Gastrocnemius medialis (tissue), 4 donors: ENCODE measurements at regions not wholly inside any gene's neighbourhood (a gene's known extent, or its start where the extent isn't known, plus 50 kb on each side); places are given as distances from the start of the nearest gene placed in this dataset.
A peak's percentile ranks its signal among the peaks of the same experiment; 100 is the strongest.

Experiments
- ATAC-seq, 2 donors: fragments of 150-250 bp; one replicate each; pipeline ENCODE4 v1.9.1; 2016
- DNase-seq, 2 donors: peaks; one replicate each; pipeline ENCODE4 v3.0.0-alpha.2; 2019
- H3K27ac ChIP-seq, 4 donors: fragments of 200-600 bp; sonication (generic); 1 replicate in 1 of 4; 2 replicates in 3 of 4; pipeline ENCODE4 v1.5.1; 2016 to 2018; ENCODE audit warnings: mild to moderate bottlenecking in 2 of 4, moderate library complexity in 1 of 4
- H3K27me3 ChIP-seq, 3 donors: fragments of 200-600 bp; sonication (generic) in 2 of 3; 1 replicate in 1 of 3; 2 replicates in 2 of 3; pipeline versions ENCODE4 v1.5.1 to v1.6.0; 2016 to 2019; ENCODE audit warnings: mild to moderate bottlenecking in 1 of 3, moderate library complexity in 1 of 3
- H3K36me3 ChIP-seq, 2 donors: fragments of 200-600 bp; sonication (generic) in 1 of 2; one replicate each; pipeline ENCODE4 v1.5.1; 2017 to 2018
- H3K4me1 ChIP-seq, 2 donors: fragments of 200-600 bp; sonication (generic) in 1 of 2; one replicate each; pipeline ENCODE4 v1.5.1; 2016 to 2017; ENCODE audit warnings: mild to moderate bottlenecking in 2 of 2
- H3K4me3 ChIP-seq, 4 donors: fragments of 200-600 bp; sonication (generic) in 3 of 4; 1 replicate in 1 of 4; 2 replicates in 3 of 4; pipeline ENCODE4 v1.5.1; 2016 to 2019; ENCODE audit warnings: mild to moderate bottlenecking in 2 of 4
- H3K9me3 ChIP-seq, 3 donors: fragments of 200-600 bp; sonication (generic) in 2 of 3; 1 replicate in 1 of 3; 2 replicates in 2 of 3; pipeline ENCODE4 v1.5.1; 2016 to 2019
- POLR2A ChIP-seq, 2 donors: fragments of 450-650 bp; IDR thresholded peaks; one replicate each; pipeline ENCODE4 v1.6.1; 2017; ENCODE audit warnings: antibody characterized with exemption in 2 of 2, mild to moderate bottlenecking in 2 of 2, moderate library complexity in 2 of 2
- in situ Hi-C, 4 donors: fragments of 200-750 bp; cut with MboI; loops; one replicate each; pipeline versions ENCODE4 v1.15.0 to v1.8.0; 2017; ENCODE audit warnings: low sequenced_read_pairs in 4 of 4
- intact Hi-C: fragments of 100-400 bp; cut with DNase I; formaldehyde crosslinking; loops from one replicate; pipeline ENCODE4 v1.15.1; 2023; ENCODE audit warnings: low total_unique reads
- TF ChIP-seq, protein P1 (sequence below), 5 experiments: fragments of 450-650 bp in 3 of 5; fragments of 200-600 bp in 2 of 5; sonication (generic) in 2 of 5; IDR thresholded peaks in 4 of 5; conservative IDR thresholded peaks in 1 of 5; 1 replicate in 4 of 5; 2 replicates in 1 of 5; pipeline ENCODE4 v1.5.1; 2016 to 2019; ENCODE audit warnings: antibody characterized with exemption in 5 of 5, mild to moderate bottlenecking in 3 of 5, moderate library complexity in 3 of 5

DNA sequence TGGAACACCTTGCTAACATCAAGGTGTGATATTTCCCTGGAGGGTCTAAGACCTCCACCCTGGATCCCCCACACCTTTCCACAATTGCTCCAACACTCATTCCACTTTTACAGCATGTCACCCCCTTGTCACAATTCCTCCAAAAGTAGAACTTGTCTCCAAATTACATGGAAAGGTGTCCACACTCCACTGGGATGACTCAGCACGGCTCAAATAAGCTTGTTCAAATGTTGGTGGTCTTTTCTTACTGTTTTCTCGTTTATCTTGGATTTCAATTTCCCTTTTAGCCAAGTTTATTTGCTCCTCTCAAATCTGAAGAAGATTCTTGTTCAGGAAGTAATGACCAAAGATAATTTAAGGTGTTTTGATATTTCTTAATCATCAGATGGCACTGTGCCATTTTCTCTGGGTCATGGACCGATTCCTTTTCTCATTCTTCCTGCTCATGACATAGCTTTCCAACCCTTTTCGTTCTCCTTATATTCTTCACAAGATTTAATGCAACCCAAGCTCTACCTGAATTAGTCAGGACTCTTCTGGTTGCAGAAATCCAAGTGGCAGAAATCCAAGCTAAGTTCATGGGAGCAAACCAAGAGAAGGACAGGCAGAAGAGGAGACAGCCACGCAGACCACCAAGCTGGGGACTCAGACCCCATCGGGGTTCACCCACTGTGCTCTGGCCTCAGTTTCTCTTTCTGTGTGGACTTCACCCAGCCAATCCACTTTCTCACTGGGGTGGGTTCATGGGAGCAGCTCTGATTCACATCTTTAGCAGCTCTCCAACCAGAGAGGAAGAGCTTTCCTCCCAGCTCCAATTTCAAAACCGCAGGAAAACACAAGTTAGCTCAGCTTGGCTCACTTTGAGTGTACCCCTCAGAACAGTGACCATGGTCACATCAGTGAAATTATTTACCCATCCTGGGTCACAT is 110.5 kb upstream of the CDYL start:
- H3K27me3 ChIP-seq: no peaks in the 10 kb centered on the region
- peaks cover 10 to 11% of the 10 kb centered on the region in 2 donors for H3K4me1 ChIP-seq
- intact Hi-C loops (no loop called here), in situ Hi-C loops (no loop called here)
- H3K9me3 ChIP-seq: no peaks in the 10 kb centered on the region
- H3K4me3 ChIP-seq: no peak overlapping the region
- ATAC-seq (no peak), DNase-seq (no peak)
- H3K27ac ChIP-seq: no peak overlapping the region
- no peaks in the 10 kb centered on the region for H3K36me3 ChIP-seq
- no peak for TF ChIP-seq POLR2A (IDR thresholded peaks at IDR 0.05)
- TF ChIP-seq, protein P1, sequence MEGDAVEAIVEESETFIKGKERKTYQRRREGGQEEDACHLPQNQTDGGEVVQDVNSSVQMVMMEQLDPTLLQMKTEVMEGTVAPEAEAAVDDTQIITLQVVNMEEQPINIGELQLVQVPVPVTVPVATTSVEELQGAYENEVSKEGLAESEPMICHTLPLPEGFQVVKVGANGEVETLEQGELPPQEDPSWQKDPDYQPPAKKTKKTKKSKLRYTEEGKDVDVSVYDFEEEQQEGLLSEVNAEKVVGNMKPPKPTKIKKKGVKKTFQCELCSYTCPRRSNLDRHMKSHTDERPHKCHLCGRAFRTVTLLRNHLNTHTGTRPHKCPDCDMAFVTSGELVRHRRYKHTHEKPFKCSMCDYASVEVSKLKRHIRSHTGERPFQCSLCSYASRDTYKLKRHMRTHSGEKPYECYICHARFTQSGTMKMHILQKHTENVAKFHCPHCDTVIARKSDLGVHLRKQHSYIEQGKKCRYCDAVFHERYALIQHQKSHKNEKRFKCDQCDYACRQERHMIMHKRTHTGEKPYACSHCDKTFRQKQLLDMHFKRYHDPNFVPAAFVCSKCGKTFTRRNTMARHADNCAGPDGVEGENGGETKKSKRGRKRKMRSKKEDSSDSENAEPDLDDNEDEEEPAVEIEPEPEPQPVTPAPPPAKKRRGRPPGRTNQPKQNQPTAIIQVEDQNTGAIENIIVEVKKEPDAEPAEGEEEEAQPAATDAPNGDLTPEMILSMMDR (IDR thresholded peaks at IDR 0.05 in 4 of 5, conservative IDR thresholded peaks at IDR 0.05 in 1 of 5): no peak

DNA sequence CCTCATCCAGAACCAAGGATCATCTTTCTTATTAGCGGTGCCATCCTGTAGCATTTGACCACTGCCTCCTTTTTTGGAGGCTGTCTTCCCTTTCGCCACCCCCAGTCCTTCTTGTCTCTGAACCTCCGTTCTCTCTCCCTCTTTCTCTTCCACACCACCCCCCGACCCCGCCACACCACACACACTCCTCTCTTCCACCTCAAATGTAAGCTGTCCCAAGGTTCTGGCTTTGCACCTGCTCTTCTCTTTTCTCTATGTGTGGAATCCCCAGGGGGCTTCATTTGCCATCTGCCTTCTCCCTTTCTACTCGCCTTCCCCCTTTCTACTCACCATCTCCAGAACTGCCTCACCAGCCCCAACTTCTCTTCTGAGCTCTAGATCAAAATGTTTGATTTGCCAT is 111.3 kb upstream of the CDYL start:
- H3K9me3 ChIP-seq: no peaks in the 10 kb centered on the region
- in situ Hi-C loops (no loop called here), intact Hi-C loops (loop anchor here (1.0 to 5.0 kb wide), 2 partner anchors 263 to 311 kb away; no protein-coding TSS in a partner anchor)
- ATAC-seq (no peak), DNase-seq (no peak)
- H3K27me3 ChIP-seq: no peaks in the 10 kb centered on the region
- TF ChIP-seq, protein P1 (IDR thresholded peaks at IDR 0.05 in 4 of 5, conservative IDR thresholded peaks at IDR 0.05 in 1 of 5): no peak
- no peak for TF ChIP-seq POLR2A (IDR thresholded peaks at IDR 0.05)
- no peak overlapping the region for H3K4me3 ChIP-seq
- H3K27ac ChIP-seq: peak overlapping the region in 1 of 4 donors; percentile 59
- H3K4me1 ChIP-seq: peaks cover 10 to 13% of the 10 kb centered on the region in 2 donors
- no peaks in the 10 kb centered on the region for H3K36me3 ChIP-seq

DNA sequence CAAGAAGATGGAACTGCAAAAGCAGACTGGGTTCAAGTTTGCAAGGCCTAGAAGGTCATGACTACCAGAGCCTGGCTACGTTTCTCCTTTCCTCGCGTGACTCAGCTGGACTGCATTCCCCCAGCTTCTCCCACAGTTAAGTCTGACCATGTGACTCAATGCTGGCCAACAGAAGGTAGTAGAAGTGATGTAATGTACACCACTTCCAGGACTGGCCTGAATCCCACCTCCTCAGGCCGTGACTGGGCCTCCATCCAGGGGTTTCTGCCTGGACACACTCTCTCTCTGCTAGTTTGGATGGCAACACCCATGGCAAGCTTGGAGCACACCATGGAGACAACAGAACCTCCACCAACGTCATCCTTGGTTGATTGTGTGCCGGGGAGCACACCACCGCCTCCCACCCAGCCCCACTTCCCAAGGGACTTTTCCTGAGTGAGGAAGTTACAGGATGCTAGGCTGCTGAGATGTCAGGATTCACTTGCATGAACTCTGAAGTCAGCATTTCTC is 112.0 kb upstream of the CDYL start:
- DNase-seq (peak; percentile 76 to 86), ATAC-seq (peak; percentile 88 to 97)
- Histone ChIP-seq H3K9me3 (no peaks in the 10 kb centered on the region), H3K27me3 (no peaks in the 10 kb centered on the region), H3K27ac (peak overlapping the region; percentile 58 to 64 (median 60)), H3K4me1 (peaks cover 10 to 13% of the 10 kb centered on the region in 2 donors), H3K4me3 (no peak overlapping the region), H3K36me3 (no peaks in the 10 kb centered on the region)
- in situ Hi-C loops: no loop called here
- no peak for TF ChIP-seq POLR2A (IDR thresholded peaks at IDR 0.05)
- TF ChIP-seq, protein P1 (IDR thresholded peaks at IDR 0.05 in 4 of 5, conservative IDR thresholded peaks at IDR 0.05 in 1 of 5): no peak
- intact Hi-C loops: loop anchor here (1.0 to 5.0 kb wide), 2 partner anchors 262 to 310 kb away; no protein-coding TSS in a partner anchor

DNA sequence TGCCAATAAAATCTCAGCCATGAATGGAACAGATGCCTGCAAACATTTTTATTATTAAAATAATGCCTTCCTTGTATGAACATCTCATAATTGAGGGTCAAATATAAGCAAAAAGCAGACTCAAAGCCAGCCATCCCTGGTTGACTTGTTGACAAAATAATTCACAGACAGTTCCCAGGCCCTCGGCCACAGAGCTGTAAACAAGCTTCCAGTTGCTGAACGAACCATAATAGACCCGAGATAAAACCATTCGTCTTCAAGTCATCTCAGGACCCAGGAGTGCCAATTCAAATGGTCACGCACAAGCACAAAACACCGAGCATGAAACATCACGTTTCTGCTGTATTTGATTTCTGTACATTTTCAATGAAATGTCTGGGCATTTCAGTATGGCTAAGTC is 113.3 kb upstream of the CDYL start:
- Histone ChIP-seq H3K9me3 (no peaks in the 10 kb centered on the region), H3K36me3 (no peaks in the 10 kb centered on the region), H3K4me1 (peaks cover 10 to 13% of the 10 kb centered on the region in 2 donors), H3K27me3 (no peaks in the 10 kb centered on the region), H3K4me3 (no peak overlapping the region), H3K27ac (peak overlapping the region in 1 of 4 donors; percentile 13)
- ATAC-seq: no peak
- TF ChIP-seq POLR2A (IDR thresholded peaks at IDR 0.05): no peak
- TF ChIP-seq, protein P1 (IDR thresholded peaks at IDR 0.05 in 4 of 5, conservative IDR thresholded peaks at IDR 0.05 in 1 of 5): no peak
- intact Hi-C loops (loop anchor here (5.0 kb wide), 1 partner anchor 261 kb away; no protein-coding TSS in a partner anchor), in situ Hi-C loops (no loop called here)
- no peak for DNase-seq
